ENCODE measurements at regions not wholly inside any gene's neighbourhood (a gene's known extent, or its start where the extent isn't known, plus 50 kb on each side); places are given as distances from the start of the nearest gene placed in this dataset.

DNA sequence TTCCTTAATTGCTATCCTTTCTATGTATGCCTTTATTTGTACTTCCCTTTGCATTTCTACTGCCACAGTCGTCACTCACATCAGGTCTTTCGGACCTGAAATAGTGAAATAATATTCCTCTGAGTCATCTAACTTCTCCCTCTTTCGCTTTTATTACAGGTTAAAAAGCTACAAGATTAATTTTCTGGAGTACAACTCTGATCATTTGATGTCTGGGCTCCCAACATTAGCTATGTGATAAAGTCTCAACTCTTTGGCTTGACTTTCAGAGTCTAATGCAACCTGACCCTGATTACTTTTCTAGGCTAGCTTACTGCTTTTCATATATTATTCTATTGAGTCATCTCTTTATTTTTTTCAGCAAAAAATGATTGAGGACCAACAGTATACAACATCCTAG lies 638.8 kb upstream of the WWC1 start:
- FAIRE-seq, result no peak
- DNase-seq (ENCODE audit: low read depth, low spot score), result no peak
- H4K20me1 ChIP-seq (ENCODE audit: control insufficient read depth, extremely low read depth, insufficient read depth, low read length), result no peaks in the 10 kb centered on the region
- TF ChIP-seq CTCF (optimal IDR thresholded peaks at IDR 0.05 in 1 of 3, IDR thresholded peaks at IDR 0.05 in 1 of 3, conservative IDR thresholded peaks at IDR 0.05 in 1 of 3; ENCODE audit: extremely low read depth in 1 of 3, insufficient read depth in 2 of 3, low read length in 3 of 3), result no peak
- no peak for TF ChIP-seq EZH2 (IDR thresholded peaks at IDR 0.05; ENCODE audit: low read length)
- H3K9me1 ChIP-seq (ENCODE audit: control insufficient read depth, extremely low read depth, insufficient read depth, low read length), result no peaks in the 10 kb centered on the region
- no peaks in the 10 kb centered on the region for H3K9me3 ChIP-seq (ENCODE audit: control insufficient read depth, low read depth, low read length)
- H3K4me1 ChIP-seq (ENCODE audit: control insufficient read depth, extremely low read depth, insufficient read depth, low read length), result peaks cover 20% of the 10 kb centered on the region
- dilution Hi-C loops (cut with MboI; ENCODE audit: extremely low pct_ligation_motif_present, low sequenced_read_pairs), result no loop called here
- no peak overlapping the region for H3K27ac ChIP-seq (ENCODE audit: control insufficient read depth, insufficient read depth, low read length)
- no peaks in the 10 kb centered on the region for H3K79me2 ChIP-seq (ENCODE audit: control insufficient read depth, insufficient read depth, low read length)
- no peaks in the 10 kb centered on the region for H3K27me3 ChIP-seq (ENCODE audit: control insufficient read depth, extremely low read depth, insufficient read depth, low read length)
- H3K4me2 ChIP-seq (ENCODE audit: control insufficient read depth, extremely low read depth, insufficient read depth, low read depth, low read length), result no peak overlapping the region
- no peaks in the 10 kb centered on the region for H3K36me3 ChIP-seq (ENCODE audit: control insufficient read depth in 2 of 2, extremely low read depth in 1 of 2, insufficient read depth in 2 of 2, low read length in 2 of 2)
- no peak overlapping the region for H3K4me3 ChIP-seq (ENCODE audit: control insufficient read depth in 2 of 3, extremely low read depth in 1 of 3, insufficient read depth in 2 of 3, low read depth in 1 of 3, low read length in 3 of 3)
- no peak overlapping the region for H3K9ac ChIP-seq (ENCODE audit: control insufficient read depth, extremely low read depth, insufficient read depth, low read length)
- no peak overlapping the region for H2AFZ ChIP-seq (ENCODE audit: control insufficient read depth, low read length)

GRCh38 chr5:167653645-167654106 lies 637.8 kb upstream of the WWC1 start:
- Histone ChIP-seq H3K9ac (ENCODE audit: control insufficient read depth, extremely low read depth, insufficient read depth, low read length) (no peak overlapping the region), H4K20me1 (ENCODE audit: control insufficient read depth, extremely low read depth, insufficient read depth, low read length) (no peaks in the 10 kb centered on the region), H2AFZ (ENCODE audit: control insufficient read depth, low read length) (no peak overlapping the region), H3K4me2 (ENCODE audit: control insufficient read depth, extremely low read depth, insufficient read depth, low read depth, low read length) (no peak overlapping the region), H3K79me2 (ENCODE audit: control insufficient read depth, insufficient read depth, low read length) (no peaks in the 10 kb centered on the region), H3K27ac (ENCODE audit: control insufficient read depth, insufficient read depth, low read length) (no peak overlapping the region), H3K4me1 (ENCODE audit: control insufficient read depth, extremely low read depth, insufficient read depth, low read length) (peaks cover 20% of the 10 kb centered on the region), H3K9me3 (ENCODE audit: control insufficient read depth, low read depth, low read length) (no peaks in the 10 kb centered on the region), H3K9me1 (ENCODE audit: control insufficient read depth, extremely low read depth, insufficient read depth, low read length) (no peaks in the 10 kb centered on the region), H3K27me3 (ENCODE audit: control insufficient read depth, extremely low read depth, insufficient read depth, low read length) (no peaks in the 10 kb centered on the region), H3K4me3 (ENCODE audit: control insufficient read depth in 2 of 3, extremely low read depth in 1 of 3, insufficient read depth in 2 of 3, low read depth in 1 of 3, low read length in 3 of 3) (no peak overlapping the region), H3K36me3 (ENCODE audit: control insufficient read depth in 2 of 2, extremely low read depth in 1 of 2, insufficient read depth in 2 of 2, low read length in 2 of 2) (no peaks in the 10 kb centered on the region)
- DNase-seq (ENCODE audit: low read depth, low spot score) (no peak), FAIRE-seq (no peak)
- dilution Hi-C loops (cut with MboI; ENCODE audit: extremely low pct_ligation_motif_present, low sequenced_read_pairs), result no loop called here
- TF ChIP-seq CTCF (optimal IDR thresholded peaks at IDR 0.05 in 1 of 3, IDR thresholded peaks at IDR 0.05 in 1 of 3, conservative IDR thresholded peaks at IDR 0.05 in 1 of 3; ENCODE audit: extremely low read depth in 1 of 3, insufficient read depth in 2 of 3, low read length in 3 of 3) (no peak), EZH2 (IDR thresholded peaks at IDR 0.05; ENCODE audit: low read length) (no peak)

All from keratinocyte (primary cell).